ENCODE measurements at regions not wholly inside any gene's neighbourhood (a gene's known extent, or its start where the extent isn't known, plus 50 kb on each side); places are given as distances from the start of the nearest gene placed in this dataset.

- H3K4me3 ChIP-seq (ENCODE audit: low read depth, low read length, poor library complexity, severe bottlenecking): no peak overlapping the region
- no peaks in the 10 kb centered on the region for H3K36me3 ChIP-seq (ENCODE audit: insufficient read depth, low read length)
- ChIA-PET POLR2A (no interaction called here), CTCF (ENCODE audit: unreplicated experiment) (no interaction called here)
- H3K4me2 ChIP-seq (ENCODE audit: low read length): no peak overlapping the region
- no peak for DNase-seq (ENCODE audit: low spot score)
- no peaks in the 10 kb centered on the region for H3K79me2 ChIP-seq (ENCODE audit: insufficient read depth, low read depth, low read length)
- H3K9me3 ChIP-seq (ENCODE audit: low read length): no peaks in the 10 kb centered on the region
- H3K4me1 ChIP-seq (ENCODE audit: insufficient read depth, low read length, poor library complexity, severe bottlenecking): no peaks in the 10 kb centered on the region
- BruUV-seq (replicated peaks): no TSS peak
- H3K9me2 ChIP-seq (ENCODE audit: insufficient read depth, low read length): no peaks in the 10 kb centered on the region
- H4K20me1 ChIP-seq (ENCODE audit: insufficient read depth, low read length): no peaks in the 10 kb centered on the region
- TF ChIP-seq CTCF (conservative IDR thresholded peaks at IDR 0.05; ENCODE audit: low read length) (no peak), EZH2phosphoT487 (IDR thresholded peaks at IDR 0.05; ENCODE audit: borderline replicate concordance, low read depth, low read length) (no peak)
- intact Hi-C loops (cut with micrococcal nuclease; ENCODE audit: unreplicated experiment): no loop called here
- no peak overlapping the region for H3K27ac ChIP-seq (ENCODE audit: low read depth, low read length, poor library complexity, severe bottlenecking)
- no peak overlapping the region for H2AFZ ChIP-seq (ENCODE audit: low read length)
Observed at GRCh38 chr19:31402529-31403316, 53.5 kb upstream of the TSHZ3 start.

- Histone ChIP-seq H3K4me3 (ENCODE audit: low read depth, low read length, poor library complexity, severe bottlenecking) (no peak overlapping the region), H4K20me1 (ENCODE audit: insufficient read depth, low read length) (no peaks in the 10 kb centered on the region), H3K4me2 (ENCODE audit: low read length) (no peak overlapping the region), H3K9me3 (ENCODE audit: low read length) (no peaks in the 10 kb centered on the region), H3K79me2 (ENCODE audit: insufficient read depth, low read depth, low read length) (no peaks in the 10 kb centered on the region), H3K9me2 (ENCODE audit: insufficient read depth, low read length) (no peaks in the 10 kb centered on the region), H3K36me3 (ENCODE audit: insufficient read depth, low read length) (no peaks in the 10 kb centered on the region), H3K27ac (ENCODE audit: low read depth, low read length, poor library complexity, severe bottlenecking) (no peak overlapping the region), H3K4me1 (ENCODE audit: insufficient read depth, low read length, poor library complexity, severe bottlenecking) (no peaks in the 10 kb centered on the region), H2AFZ (ENCODE audit: low read length) (no peak overlapping the region)
- intact Hi-C loops (cut with micrococcal nuclease; ENCODE audit: unreplicated experiment): no loop called here
- no peak for TF ChIP-seq EZH2phosphoT487 (IDR thresholded peaks at IDR 0.05; ENCODE audit: borderline replicate concordance, low read depth, low read length)
- TF ChIP-seq CTCF (conservative IDR thresholded peaks at IDR 0.05; ENCODE audit: low read length): no peak
- CTCF ChIA-PET (ENCODE audit: unreplicated experiment): no interaction called here
- no peak for DNase-seq (ENCODE audit: low spot score)
- no TSS peak for BruUV-seq (replicated peaks)
- POLR2A ChIA-PET: no interaction called here
Observed at GRCh38 chr19:31406106-31406505, 56.9 kb upstream of the TSHZ3 start.

GRCh38 chr19:31408460-31409124 lies 59.4 kb upstream of the TSHZ3 start:
- POLR2A ChIA-PET: no interaction called here
- intact Hi-C loops (cut with micrococcal nuclease; ENCODE audit: unreplicated experiment): no loop called here
- H4K20me1 ChIP-seq (ENCODE audit: insufficient read depth, low read length): no peaks in the 10 kb centered on the region
- no peak overlapping the region for H3K4me3 ChIP-seq (ENCODE audit: low read depth, low read length, poor library complexity, severe bottlenecking)
- H2AFZ ChIP-seq (ENCODE audit: low read length): no peak overlapping the region
- H3K4me2 ChIP-seq (ENCODE audit: low read length): no peak overlapping the region
- TF ChIP-seq CTCF (conservative IDR thresholded peaks at IDR 0.05; ENCODE audit: low read length) (no peak), EZH2phosphoT487 (IDR thresholded peaks at IDR 0.05; ENCODE audit: borderline replicate concordance, low read depth, low read length) (no peak)
- BruUV-seq (replicated peaks): no TSS peak
- no peak for DNase-seq (ENCODE audit: low spot score)
- CTCF ChIA-PET (ENCODE audit: unreplicated experiment): no interaction called here
- no peak overlapping the region for H3K27ac ChIP-seq (ENCODE audit: low read depth, low read length, poor library complexity, severe bottlenecking)
- H3K9me3 ChIP-seq (ENCODE audit: low read length): no peaks in the 10 kb centered on the region
- no peaks in the 10 kb centered on the region for H3K4me1 ChIP-seq (ENCODE audit: insufficient read depth, low read length, poor library complexity, severe bottlenecking)
- no peaks in the 10 kb centered on the region for H3K79me2 ChIP-seq (ENCODE audit: insufficient read depth, low read depth, low read length)
- no peaks in the 10 kb centered on the region for H3K9me2 ChIP-seq (ENCODE audit: insufficient read depth, low read length)
- no peaks in the 10 kb centered on the region for H3K36me3 ChIP-seq (ENCODE audit: insufficient read depth, low read length)
